ENCODE measurements at regions not wholly inside any gene's neighbourhood (a gene's known extent, or its start where the extent isn't known, plus 50 kb on each side); places are given as distances from the start of the nearest gene placed in this dataset.

DNA sequence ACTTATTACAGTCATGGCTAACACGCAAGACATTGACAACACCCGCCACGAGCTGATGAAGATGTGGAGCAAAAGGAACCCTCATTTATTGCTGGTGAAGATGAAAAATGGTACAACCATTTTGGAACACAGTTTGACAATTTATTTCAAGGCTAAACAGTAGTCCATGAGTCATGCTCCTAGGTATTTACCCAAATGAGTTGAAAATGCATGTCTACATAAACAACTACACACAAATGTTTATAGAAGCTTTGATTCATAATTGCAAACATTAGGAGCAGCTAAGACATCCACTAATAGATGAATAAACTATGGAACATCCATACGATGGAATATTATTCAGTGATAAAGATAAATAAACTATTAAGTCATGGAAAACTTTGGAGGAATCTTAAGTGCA lies 580.1 kb downstream of the RAPGEF2 start:
- H3K36me3 ChIP-seq: no peaks in the 10 kb centered on the region
- H3K9me3 ChIP-seq: no peaks in the 10 kb centered on the region
- no peak overlapping the region for H3K27ac ChIP-seq
- 76 to 86% methylated on average over 4 of the region's 4 CpGs for WGBS, 2 donors
- no peak for TF ChIP-seq POLR2A (IDR thresholded peaks at IDR 0.05)
- TF ChIP-seq EP300 (IDR thresholded peaks at IDR 0.05): no peak
- TF ChIP-seq, protein P1, sequence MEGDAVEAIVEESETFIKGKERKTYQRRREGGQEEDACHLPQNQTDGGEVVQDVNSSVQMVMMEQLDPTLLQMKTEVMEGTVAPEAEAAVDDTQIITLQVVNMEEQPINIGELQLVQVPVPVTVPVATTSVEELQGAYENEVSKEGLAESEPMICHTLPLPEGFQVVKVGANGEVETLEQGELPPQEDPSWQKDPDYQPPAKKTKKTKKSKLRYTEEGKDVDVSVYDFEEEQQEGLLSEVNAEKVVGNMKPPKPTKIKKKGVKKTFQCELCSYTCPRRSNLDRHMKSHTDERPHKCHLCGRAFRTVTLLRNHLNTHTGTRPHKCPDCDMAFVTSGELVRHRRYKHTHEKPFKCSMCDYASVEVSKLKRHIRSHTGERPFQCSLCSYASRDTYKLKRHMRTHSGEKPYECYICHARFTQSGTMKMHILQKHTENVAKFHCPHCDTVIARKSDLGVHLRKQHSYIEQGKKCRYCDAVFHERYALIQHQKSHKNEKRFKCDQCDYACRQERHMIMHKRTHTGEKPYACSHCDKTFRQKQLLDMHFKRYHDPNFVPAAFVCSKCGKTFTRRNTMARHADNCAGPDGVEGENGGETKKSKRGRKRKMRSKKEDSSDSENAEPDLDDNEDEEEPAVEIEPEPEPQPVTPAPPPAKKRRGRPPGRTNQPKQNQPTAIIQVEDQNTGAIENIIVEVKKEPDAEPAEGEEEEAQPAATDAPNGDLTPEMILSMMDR (IDR thresholded peaks at IDR 0.05): no peak
- TF ChIP-seq POLR2AphosphoS5 (IDR thresholded peaks at IDR 0.05): no peak
- H3K4me3 ChIP-seq: no peak overlapping the region
- ATAC-seq (ENCODE audit: low FRiP score in 2 of 2): no peak
- H3K4me1 ChIP-seq: no peaks in the 10 kb centered on the region
- H3K27me3 ChIP-seq: no peaks in the 10 kb centered on the region
- no peak for DNase-seq

DNA sequence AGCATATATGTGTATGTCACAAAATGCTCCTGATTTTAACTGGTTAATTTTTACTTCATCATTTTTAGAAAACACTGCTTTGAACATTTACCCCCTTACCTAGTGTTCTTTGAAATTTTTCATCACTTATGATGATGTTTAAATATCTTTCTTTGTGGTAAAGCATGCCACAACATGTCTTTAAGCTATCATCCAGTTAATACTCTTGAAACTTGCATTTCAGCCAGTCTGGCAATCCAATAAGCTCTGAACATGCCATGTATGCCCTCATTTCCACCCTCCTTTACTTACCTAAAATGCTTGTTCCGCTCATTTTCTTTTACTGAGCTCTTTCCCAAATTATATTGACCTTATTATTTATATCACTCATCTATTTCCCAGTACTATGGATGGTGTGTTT lies 581.2 kb downstream of the RAPGEF2 start:
- no peak for TF ChIP-seq EP300 (IDR thresholded peaks at IDR 0.05)
- TF ChIP-seq, protein P1 (IDR thresholded peaks at IDR 0.05): no peak
- no peak for TF ChIP-seq POLR2A (IDR thresholded peaks at IDR 0.05)
- TF ChIP-seq POLR2AphosphoS5 (IDR thresholded peaks at IDR 0.05): no peak
- Histone ChIP-seq H3K4me1 (no peaks in the 10 kb centered on the region), H3K27ac (no peak overlapping the region), H3K27me3 (no peaks in the 10 kb centered on the region), H3K9me3 (no peaks in the 10 kb centered on the region), H3K4me3 (no peak overlapping the region), H3K36me3 (no peaks in the 10 kb centered on the region)
- WGBS, 2 donors: 78 to 81% methylated on average over 1 of the region's 1 CpG
- ATAC-seq (ENCODE audit: low FRiP score in 2 of 2) (no peak), DNase-seq (no peak)

DNA sequence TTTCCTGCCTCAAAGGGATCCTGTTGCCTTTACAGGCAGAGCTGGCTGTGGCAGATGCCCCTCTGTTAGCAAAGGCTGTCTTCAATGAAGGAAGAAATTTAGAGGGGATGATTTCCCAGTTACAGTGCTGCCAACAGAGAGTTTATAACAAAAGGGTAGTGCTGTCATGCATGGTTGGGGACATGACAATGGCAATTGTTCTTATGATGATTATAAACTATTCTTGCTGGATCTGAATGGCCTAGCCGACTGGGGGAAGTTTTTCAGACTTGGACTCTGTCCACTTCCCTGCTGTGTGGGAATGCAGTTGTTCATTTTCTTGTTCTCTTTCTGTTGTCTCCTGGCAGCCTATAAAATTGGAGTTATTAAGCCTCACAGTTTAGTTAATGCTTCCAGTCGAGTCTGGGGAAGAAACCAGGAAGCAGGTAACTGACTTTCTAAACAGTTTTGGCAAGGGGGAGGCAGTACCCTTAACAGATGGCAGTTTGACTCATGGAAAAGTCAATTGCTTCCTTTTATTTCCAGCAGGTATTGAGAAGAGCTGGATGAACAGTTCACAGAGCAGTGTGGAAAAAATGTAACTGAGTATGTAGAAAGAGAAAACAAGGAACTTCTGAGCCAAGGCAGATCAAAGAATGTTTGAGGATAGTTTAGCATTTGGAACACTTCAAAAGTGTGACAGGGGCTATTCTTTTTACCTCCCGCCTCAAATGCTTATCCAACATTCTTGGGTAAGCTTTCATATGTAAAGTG lies 582.6 kb downstream of the RAPGEF2 start:
- WGBS, 2 donors: 21 to 23% methylated on average over 3 of the region's 3 CpGs

DNA sequence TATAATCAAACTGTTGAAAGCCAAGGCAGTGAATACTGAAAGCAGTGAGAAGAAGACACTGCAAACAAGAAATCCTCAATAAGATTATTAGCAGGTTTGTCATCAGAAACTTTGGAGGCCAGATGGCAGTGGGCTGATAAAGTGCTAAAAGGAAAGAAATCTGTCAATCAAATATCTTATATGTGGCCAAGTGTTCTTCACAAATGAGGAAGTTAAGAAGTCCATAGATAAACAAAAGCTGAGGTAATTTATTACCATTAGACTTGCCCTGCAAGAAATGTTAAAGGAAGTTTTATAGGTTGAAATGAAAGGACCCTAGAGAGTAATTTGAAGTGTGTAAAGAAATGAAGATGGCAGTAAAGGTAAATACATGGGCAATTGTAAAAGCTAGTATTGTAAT lies 586.6 kb downstream of the RAPGEF2 start:
- TF ChIP-seq POLR2A (IDR thresholded peaks at IDR 0.05) (no peak), EP300 (IDR thresholded peaks at IDR 0.05) (no peak), POLR2AphosphoS5 (IDR thresholded peaks at IDR 0.05) (no peak)
- TF ChIP-seq, protein P1 (IDR thresholded peaks at IDR 0.05): no peak
- Histone ChIP-seq H3K27ac (no peak overlapping the region), H3K4me1 (no peaks in the 10 kb centered on the region), H3K27me3 (no peaks in the 10 kb centered on the region), H3K4me3 (no peak overlapping the region), H3K36me3 (no peaks in the 10 kb centered on the region), H3K9me3 (peaks cover 0 to 11% (median 4%) of the 10 kb centered on the region in 4 donors)
- ATAC-seq (ENCODE audit: low FRiP score in 2 of 2) (no peak), DNase-seq (no peak)

More for the DNA sequence above, 582.6 kb downstream of the RAPGEF2 start:
- Histone ChIP-seq H3K9me3 (peaks cover 0 to 5% (median 0%) of the 10 kb centered on the region in 4 donors), H3K27ac (no peak overlapping the region), H3K36me3 (no peaks in the 10 kb centered on the region), H3K4me1 (no peaks in the 10 kb centered on the region), H3K4me3 (no peak overlapping the region), H3K27me3 (no peaks in the 10 kb centered on the region)
- no peak for ATAC-seq (ENCODE audit: low FRiP score in 2 of 2)
- DNase-seq: no peak
- TF ChIP-seq, protein P1 (IDR thresholded peaks at IDR 0.05): no peak
- TF ChIP-seq POLR2A (IDR thresholded peaks at IDR 0.05) (no peak), POLR2AphosphoS5 (IDR thresholded peaks at IDR 0.05) (no peak), EP300 (IDR thresholded peaks at IDR 0.05) (no peak)

Data from upper lobe of left lung (tissue), 6 donors.